Breast epithelium (tissue), 3 donors: ENCODE measurements at regions not wholly inside any gene's neighbourhood (a gene's known extent, or its start where the extent isn't known, plus 50 kb on each side); places are given as distances from the start of the nearest gene placed in this dataset.

Source experiments
- POLR2AphosphoS5 ChIP-seq, 3 donors: sonication (generic); formaldehyde crosslinking; IDR thresholded peaks; one replicate each; pipeline ENCODE4 v1.6.1; 2017; ENCODE audit warnings: antibody characterized with exemption in 3 of 3
- TF ChIP-seq, protein P1 (sequence below), 3 donors: fragments of 450-650 bp; IDR thresholded peaks; one replicate each; pipeline ENCODE4 v1.5.1; 2016 to 2017; ENCODE audit warnings: antibody characterized with exemption in 3 of 3, mild to moderate bottlenecking in 3 of 3, moderate library complexity in 3 of 3

DNA sequence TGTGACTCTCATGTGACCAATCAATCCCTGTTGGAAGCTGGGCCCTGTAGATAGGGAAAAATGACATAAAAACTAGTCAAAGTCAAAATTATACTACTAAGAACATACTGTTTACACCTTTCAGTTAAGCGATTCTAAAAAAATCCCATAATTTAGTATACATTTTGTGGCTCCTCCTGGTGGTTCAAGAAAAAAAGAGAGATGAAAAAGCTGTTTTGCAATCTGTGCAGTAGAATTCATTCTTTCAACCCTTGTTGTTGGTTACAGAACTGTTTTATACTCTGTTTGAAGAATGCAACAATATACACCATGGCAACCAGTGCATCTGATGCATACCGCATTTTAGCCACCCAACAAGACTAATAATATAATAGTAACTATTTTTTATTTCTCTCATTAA lies 66.8 kb upstream of the ANK2 start:
- TF ChIP-seq POLR2AphosphoS5 (IDR thresholded peaks at IDR 0.05): no peak
- TF ChIP-seq, protein P1, sequence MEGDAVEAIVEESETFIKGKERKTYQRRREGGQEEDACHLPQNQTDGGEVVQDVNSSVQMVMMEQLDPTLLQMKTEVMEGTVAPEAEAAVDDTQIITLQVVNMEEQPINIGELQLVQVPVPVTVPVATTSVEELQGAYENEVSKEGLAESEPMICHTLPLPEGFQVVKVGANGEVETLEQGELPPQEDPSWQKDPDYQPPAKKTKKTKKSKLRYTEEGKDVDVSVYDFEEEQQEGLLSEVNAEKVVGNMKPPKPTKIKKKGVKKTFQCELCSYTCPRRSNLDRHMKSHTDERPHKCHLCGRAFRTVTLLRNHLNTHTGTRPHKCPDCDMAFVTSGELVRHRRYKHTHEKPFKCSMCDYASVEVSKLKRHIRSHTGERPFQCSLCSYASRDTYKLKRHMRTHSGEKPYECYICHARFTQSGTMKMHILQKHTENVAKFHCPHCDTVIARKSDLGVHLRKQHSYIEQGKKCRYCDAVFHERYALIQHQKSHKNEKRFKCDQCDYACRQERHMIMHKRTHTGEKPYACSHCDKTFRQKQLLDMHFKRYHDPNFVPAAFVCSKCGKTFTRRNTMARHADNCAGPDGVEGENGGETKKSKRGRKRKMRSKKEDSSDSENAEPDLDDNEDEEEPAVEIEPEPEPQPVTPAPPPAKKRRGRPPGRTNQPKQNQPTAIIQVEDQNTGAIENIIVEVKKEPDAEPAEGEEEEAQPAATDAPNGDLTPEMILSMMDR (IDR thresholded peaks at IDR 0.05): no peak
